ENCODE measurements at regions not wholly inside any gene's neighbourhood (a gene's known extent, or its start where the extent isn't known, plus 50 kb on each side); places are given as distances from the start of the nearest gene placed in this dataset.

GRCh38 chr13:87080100-87080779, 590.9 kb upstream of the SLITRK5 start:
- Histone ChIP-seq H3K9me3 (peaks cover 0 to 5% (median 0%) of the 10 kb centered on the region in 4 donors), H3K36me3 (no peaks in the 10 kb centered on the region), H3K27me3 (no peaks in the 10 kb centered on the region), H3K4me3 (no peak overlapping the region), H3K4me1 (no peaks in the 10 kb centered on the region), H3K27ac (no peak overlapping the region)
- TF ChIP-seq CTCF (IDR thresholded peaks at IDR 0.05) (no peak), POLR2A (IDR thresholded peaks at IDR 0.05) (no peak), EP300 (IDR thresholded peaks at IDR 0.05) (no peak)
- WGBS, 2 donors: 95 to 96% methylated on average over 22 to 25 of the region's 27 CpGs
- no peak for DNase-seq (ENCODE audit: low spot score in 2 of 2)

GRCh38 chr13:87084192-87084591, 587.0 kb upstream of the SLITRK5 start:
- H3K4me3 ChIP-seq: no peak overlapping the region
- no peak for DNase-seq (ENCODE audit: low spot score in 2 of 2)
- TF ChIP-seq EP300 (IDR thresholded peaks at IDR 0.05) (no peak), POLR2A (IDR thresholded peaks at IDR 0.05) (no peak), CTCF (IDR thresholded peaks at IDR 0.05) (no peak)
- H3K9me3 ChIP-seq: peaks cover 0 to 5% (median 0%) of the 10 kb centered on the region in 4 donors
- no peaks in the 10 kb centered on the region for H3K27me3 ChIP-seq
- no peak overlapping the region for H3K27ac ChIP-seq
- H3K4me1 ChIP-seq: no peaks in the 10 kb centered on the region
- WGBS, 2 donors: 89 to 95% methylated on average over 5 of the region's 5 CpGs
- H3K36me3 ChIP-seq: no peaks in the 10 kb centered on the region

GRCh38 chr13:87087741-87088140, 583.4 kb upstream of the SLITRK5 start:
- Histone ChIP-seq H3K4me3 (no peak overlapping the region), H3K4me1 (no peaks in the 10 kb centered on the region), H3K27me3 (no peaks in the 10 kb centered on the region), H3K27ac (no peak overlapping the region), H3K36me3 (no peaks in the 10 kb centered on the region), H3K9me3 (no peaks in the 10 kb centered on the region)
- DNase-seq (ENCODE audit: low spot score in 2 of 2): no peak
- TF ChIP-seq CTCF (IDR thresholded peaks at IDR 0.05) (no peak), EP300 (IDR thresholded peaks at IDR 0.05) (no peak), POLR2A (IDR thresholded peaks at IDR 0.05) (no peak)
- WGBS, 2 donors: 87 to 90% methylated on average over 2 of the region's 2 CpGs

- Histone ChIP-seq H3K4me3 (no peak overlapping the region), H3K27ac (no peak overlapping the region), H3K36me3 (no peaks in the 10 kb centered on the region), H3K27me3 (no peaks in the 10 kb centered on the region), H3K4me1 (no peaks in the 10 kb centered on the region), H3K9me3 (no peaks in the 10 kb centered on the region)
- WGBS, 2 donors: 87 to 92% methylated on average over 4 of the region's 4 CpGs
- no peak for TF ChIP-seq EP300 (IDR thresholded peaks at IDR 0.05)
- no peak for DNase-seq (ENCODE audit: low spot score in 2 of 2)
Measured at GRCh38 chr13:87089391-87089790, 581.8 kb upstream of the SLITRK5 start.

- Histone ChIP-seq H3K27me3 (no peaks in the 10 kb centered on the region), H3K4me3 (no peak overlapping the region), H3K9me3 (no peaks in the 10 kb centered on the region), H3K36me3 (no peaks in the 10 kb centered on the region), H3K4me1 (no peaks in the 10 kb centered on the region), H3K27ac (no peak overlapping the region)
- 65 to 71% methylated on average over 2 of the region's 2 CpGs for WGBS, 2 donors
- TF ChIP-seq CTCF (IDR thresholded peaks at IDR 0.05) (no peak), POLR2A (IDR thresholded peaks at IDR 0.05) (no peak), EP300 (IDR thresholded peaks at IDR 0.05) (no peak)
- DNase-seq (ENCODE audit: low spot score in 2 of 2): no peak
Measured at GRCh38 chr13:87093399-87093798, 577.8 kb upstream of the SLITRK5 start.
